SU-DHL-6 (cell line): ENCODE measurements at regions not wholly inside any gene's neighbourhood (a gene's known extent, or its start where the extent isn't known, plus 50 kb on each side); places are given as distances from the start of the nearest gene placed in this dataset.
A peak's percentile ranks its signal among the peaks of the same experiment; 100 is the strongest.

Experiments used
- H2AFZ ChIP-seq: fragments of 200-600 bp; sonication (generic); 2 replicates; pipeline ENCODE4 v1.6.1; 2014; ENCODE audit warnings: low read depth, mild to moderate bottlenecking, moderate library complexity, mixed read lengths, antibody characterized with exemption, low read length; ENCODE audit not compliant: severe bottlenecking
- H3F3A ChIP-seq: fragments of 200-600 bp; shearing (Covaris generic); 2 replicates; pipeline ENCODE4 v1.6.0; 2016; ENCODE audit warnings: antibody characterized with exemption, mild to moderate bottlenecking; ENCODE audit not compliant: insufficient read depth
- H3K27ac ChIP-seq: fragments of 200-600 bp; sonication (generic); 2 replicates; pipeline ENCODE4 v1.5.1; 2016; ENCODE audit warnings: low read depth, mild to moderate bottlenecking, low read length, moderate library complexity, mixed read lengths
- H3K27me3 ChIP-seq: fragments of 200-600 bp; sonication (generic), shearing (Covaris generic); 2 replicates; pipeline ENCODE4 v1.6.0; 2014; ENCODE audit warnings: mild to moderate bottlenecking, low read length
- H3K36me3 ChIP-seq: fragments of 200-600 bp; sonication (generic); 2 replicates; pipeline ENCODE4 v1.6.1; 2014; ENCODE audit warnings: mild to moderate bottlenecking, low read length, mixed read lengths
- H3K4me2 ChIP-seq: fragments of 300-600, 200-600 bp; shearing (Covaris generic), sonication (generic); 2 replicates; pipeline ENCODE4 v1.6.0; 2014; ENCODE audit warnings: low read length, low read depth, mild to moderate bottlenecking; ENCODE audit not compliant: poor library complexity, severe bottlenecking
- H3K4me3 ChIP-seq: fragments of 200-600 bp; sonication (generic); 2 replicates; pipeline ENCODE4 v1.5.1; 2014; ENCODE audit warnings: antibody characterized with exemption, low read length, mild to moderate bottlenecking, mixed read lengths; ENCODE audit not compliant: insufficient read depth, poor library complexity, severe bottlenecking
- H3K79me2 ChIP-seq: fragments of 200-600 bp; sonication (generic); 2 replicates; pipeline ENCODE4 v1.6.1; 2014; ENCODE audit warnings: mild to moderate bottlenecking, low read length, moderate library complexity; ENCODE audit not compliant: insufficient read depth
- H3K9ac ChIP-seq: fragments of 200-600 bp; sonication (generic); 2 replicates; pipeline ENCODE4 v1.7.0; 2014; ENCODE audit warnings: mild to moderate bottlenecking, low read length
- H3K9me2 ChIP-seq: fragments of 200-600 bp; sonication (generic); replicated peaks from 2 replicates; pipeline ENCODE4 v1.6.1; 2014; ENCODE audit warnings: low read length; ENCODE audit not compliant: insufficient read depth
- H3K9me3 ChIP-seq: fragments of 200-600 bp; sonication (generic); 2 replicates; pipeline ENCODE4 v1.6.1; 2014; ENCODE audit warnings: low read length, mixed read lengths; ENCODE audit not compliant: insufficient read depth
- H4K20me1 ChIP-seq: fragments of 200-600 bp; sonication (generic); 2 replicates; pipeline ENCODE4 v1.6.1; 2014; ENCODE audit warnings: low read depth, mild to moderate bottlenecking, antibody characterized with exemption, low read length, moderate library complexity, mixed read lengths
- CTCF ChIP-seq: fragments of 200-600 bp; sonication (generic); IDR thresholded peaks from one replicate; pipeline ENCODE4 v1.5.1; 2017; ENCODE audit warnings: antibody characterized with exemption, mild to moderate bottlenecking, low read length, moderate library complexity; ENCODE audit not compliant: insufficient read depth, poor library complexity, severe bottlenecking
- EZH2phosphoT487 ChIP-seq: fragments of 200-600 bp; sonication (generic), shearing (Covaris generic); conservative IDR thresholded peaks from 2 replicates; pipeline ENCODE4 v1.6.1; 2018; ENCODE audit warnings: mild to moderate bottlenecking, antibody characterized with exemption, low read length, moderate library complexity, mixed read lengths

GRCh38 chr10:42454313-42454712 is 184.1 kb downstream of the ZNF33B start:
- H3K9me2 ChIP-seq: no peaks in the 10 kb centered on the region
- H3K4me3 ChIP-seq: no peak overlapping the region
- H3K36me3 ChIP-seq: no peaks in the 10 kb centered on the region
- no peak for TF ChIP-seq EZH2phosphoT487
- TF ChIP-seq CTCF: no peak
- no peaks in the 10 kb centered on the region for H3K9me3 ChIP-seq
- no peaks in the 10 kb centered on the region for H4K20me1 ChIP-seq
- no peak overlapping the region for H3K4me2 ChIP-seq
- H3K79me2 ChIP-seq: no peaks in the 10 kb centered on the region
- no peaks in the 10 kb centered on the region for H3F3A ChIP-seq
- no peak overlapping the region for H2AFZ ChIP-seq
- no peak overlapping the region for H3K9ac ChIP-seq
- H3K27me3 ChIP-seq: no peaks in the 10 kb centered on the region
- H3K27ac ChIP-seq: no peak overlapping the region

- TF ChIP-seq EZH2phosphoT487: no peak
- no peaks in the 10 kb centered on the region for H4K20me1 ChIP-seq
- no peaks in the 10 kb centered on the region for H3K9me2 ChIP-seq
- no peaks in the 10 kb centered on the region for H3K36me3 ChIP-seq
- no peak overlapping the region for H2AFZ ChIP-seq
- H3K4me2 ChIP-seq: no peak overlapping the region
- H3F3A ChIP-seq: no peaks in the 10 kb centered on the region
- no peak overlapping the region for H3K4me3 ChIP-seq
- H3K9ac ChIP-seq: no peak overlapping the region
- no peaks in the 10 kb centered on the region for H3K79me2 ChIP-seq
- no peaks in the 10 kb centered on the region for H3K9me3 ChIP-seq
- H3K27me3 ChIP-seq: no peaks in the 10 kb centered on the region
- no peak overlapping the region for H3K27ac ChIP-seq
These were observed 207.3 kb downstream of the ZNF33B start for GRCh38 chr10:42431095-42431494.

GRCh38 chr10:42428534-42428933 is 209.8 kb downstream of the ZNF33B start:
- Histone ChIP-seq H3K9ac (no peak overlapping the region), H3F3A (no peaks in the 10 kb centered on the region), H3K9me2 (no peaks in the 10 kb centered on the region), H2AFZ (no peak overlapping the region), H3K27me3 (no peaks in the 10 kb centered on the region), H3K4me3 (no peak overlapping the region), H3K9me3 (no peaks in the 10 kb centered on the region), H3K4me2 (no peak overlapping the region), H3K36me3 (no peaks in the 10 kb centered on the region), H3K79me2 (no peaks in the 10 kb centered on the region), H4K20me1 (no peaks in the 10 kb centered on the region), H3K27ac (no peak overlapping the region)
- peak; percentile 52 for TF ChIP-seq CTCF
- TF ChIP-seq EZH2phosphoT487: no peak

- no peak for TF ChIP-seq CTCF
- TF ChIP-seq EZH2phosphoT487: no peak
- H3K79me2 ChIP-seq: no peaks in the 10 kb centered on the region
- H3K9me3 ChIP-seq: no peaks in the 10 kb centered on the region
- no peaks in the 10 kb centered on the region for H4K20me1 ChIP-seq
- H3K9me2 ChIP-seq: no peaks in the 10 kb centered on the region
- no peak overlapping the region for H2AFZ ChIP-seq
- H3F3A ChIP-seq: no peaks in the 10 kb centered on the region
- H3K27ac ChIP-seq: no peak overlapping the region
- H3K36me3 ChIP-seq: no peaks in the 10 kb centered on the region
- H3K9ac ChIP-seq: no peak overlapping the region
- H3K4me3 ChIP-seq: no peak overlapping the region
- H3K4me2 ChIP-seq: no peak overlapping the region
- H3K27me3 ChIP-seq: no peaks in the 10 kb centered on the region
These were observed 215.5 kb downstream of the ZNF33B start for GRCh38 chr10:42422911-42423310.
